ENCODE measurements at regions not wholly inside any gene's neighbourhood (a gene's known extent, or its start where the extent isn't known, plus 50 kb on each side); places are given as distances from the start of the nearest gene placed in this dataset.

- no peak for TF ChIP-seq RNF2 (IDR thresholded peaks at IDR 0.05; ENCODE audit: borderline replicate concordance, low read depth, low read length, missing control alignments, poor library complexity, severe bottlenecking)
- TF ChIP-seq SP4 (IDR thresholded peaks at IDR 0.05; ENCODE audit: low read length) = no peak
- no peak for TF ChIP-seq SAP30 (IDR thresholded peaks at IDR 0.05; ENCODE audit: insufficient read depth, insufficient replicate concordance, low read length)
- no peak for TF ChIP-seq TEAD4 (IDR thresholded peaks at IDR 0.05; ENCODE audit: low read depth, low read length)
- TF ChIP-seq MAX (IDR thresholded peaks at IDR 0.05) = no peak
- TF ChIP-seq CHD2 (IDR thresholded peaks at IDR 0.05; ENCODE audit: low read length) = no peak
Measured at GRCh38 chr2:66127061-66127460, 307.9 kb upstream of the MEIS1 start (continued).
